ENCODE measurements at regions not wholly inside any gene's neighbourhood (a gene's known extent, or its start where the extent isn't known, plus 50 kb on each side); places are given as distances from the start of the nearest gene placed in this dataset.

DNA sequence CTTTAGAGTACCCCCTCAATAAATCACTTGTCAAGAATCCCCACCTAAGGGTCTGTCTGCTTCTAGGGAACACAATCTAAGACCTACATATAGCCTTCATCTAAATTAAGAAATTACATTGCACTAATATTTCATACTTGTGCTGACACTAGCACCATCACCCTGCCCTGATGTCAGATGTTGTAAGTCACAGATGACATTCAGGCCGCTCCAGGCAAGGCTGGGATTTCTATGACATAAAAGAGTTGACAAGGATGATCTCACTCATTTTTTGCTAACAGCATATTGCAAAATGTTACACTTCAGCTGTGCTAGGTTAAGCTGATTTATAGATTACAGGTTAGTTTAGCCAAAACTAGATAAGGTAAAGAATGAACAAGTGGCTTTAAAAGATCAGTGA, 372.5 kb upstream of the GRIA1 start:
- no peak for DNase-seq

DNA sequence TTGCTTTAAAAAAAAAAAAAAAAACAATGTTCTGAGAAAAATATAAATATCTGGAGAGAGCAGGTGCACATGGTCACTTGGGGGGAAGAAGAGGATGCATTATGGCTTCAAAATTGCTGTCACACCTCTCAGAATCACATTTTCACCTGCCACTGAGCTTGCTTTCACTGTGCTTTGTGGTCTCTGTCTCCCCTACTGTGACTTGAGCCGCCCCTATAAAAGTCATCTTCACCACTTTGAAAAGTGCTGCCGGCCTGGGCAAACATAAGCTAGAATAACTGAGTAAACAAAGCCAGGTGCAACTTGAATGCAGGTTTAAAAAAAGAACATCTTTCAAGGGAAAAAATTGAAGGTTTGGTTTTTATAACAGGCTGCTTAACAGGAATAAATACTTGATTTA, 368.1 kb upstream of the GRIA1 start:
- DNase-seq: peak; percentile 9

GRCh38 chr5:153130296-153130695, 360.2 kb upstream of the GRIA1 start:
- DNase-seq: no peak

DNA sequence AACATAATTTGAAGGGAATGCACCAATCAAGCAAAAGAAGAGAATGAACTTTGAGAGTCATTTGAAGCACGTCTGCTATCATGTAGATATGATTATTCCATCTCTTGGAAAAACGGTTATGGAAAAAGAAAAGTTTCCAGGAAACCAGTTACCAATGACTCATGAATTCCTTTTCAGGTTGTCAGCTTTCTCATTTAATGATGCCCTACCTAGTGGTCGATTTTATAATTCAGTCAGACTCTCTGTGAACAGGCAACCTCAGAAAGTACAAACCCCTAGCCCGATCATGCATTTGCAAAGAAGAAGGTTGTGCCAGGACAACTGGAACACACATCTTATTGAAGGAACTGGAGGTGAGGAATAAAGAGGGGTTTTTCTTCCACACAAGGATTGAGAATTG, 355.1 kb upstream of the GRIA1 start:
- DNase-seq: no peak

DNA sequence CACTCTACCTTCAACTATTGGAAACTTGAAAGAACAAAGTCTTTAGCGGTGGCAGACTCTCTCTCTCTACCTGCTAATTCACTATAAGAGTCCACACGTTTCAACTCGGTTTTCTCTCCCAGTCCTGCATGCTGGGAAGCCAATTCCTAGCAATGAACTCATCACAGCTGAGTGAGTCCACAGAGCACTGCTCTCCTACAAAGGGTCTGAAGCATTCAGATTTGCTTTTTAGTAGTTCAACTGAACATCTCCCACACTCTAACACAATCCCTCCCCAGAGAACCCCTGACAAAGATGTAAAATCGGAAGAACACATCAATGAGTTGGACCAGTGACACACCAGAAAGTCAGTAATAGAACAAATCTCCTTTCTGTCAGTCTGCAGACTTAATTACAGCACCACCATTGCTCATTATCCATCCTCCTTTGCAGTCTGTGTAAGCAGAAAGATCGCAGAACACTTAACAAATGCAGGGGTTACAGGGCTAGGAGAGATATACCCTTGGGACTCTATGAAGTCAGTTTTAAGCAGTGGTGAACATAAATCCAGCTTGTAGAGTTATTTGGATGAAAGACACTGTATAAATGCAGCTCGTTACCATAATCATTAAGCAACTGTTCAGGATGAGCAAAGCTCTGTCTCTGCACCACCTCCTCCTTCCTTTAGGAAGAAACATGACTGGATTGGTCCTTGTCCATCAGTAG, 353.4 kb upstream of the GRIA1 start:
- DNase-seq: no peak

DNA sequence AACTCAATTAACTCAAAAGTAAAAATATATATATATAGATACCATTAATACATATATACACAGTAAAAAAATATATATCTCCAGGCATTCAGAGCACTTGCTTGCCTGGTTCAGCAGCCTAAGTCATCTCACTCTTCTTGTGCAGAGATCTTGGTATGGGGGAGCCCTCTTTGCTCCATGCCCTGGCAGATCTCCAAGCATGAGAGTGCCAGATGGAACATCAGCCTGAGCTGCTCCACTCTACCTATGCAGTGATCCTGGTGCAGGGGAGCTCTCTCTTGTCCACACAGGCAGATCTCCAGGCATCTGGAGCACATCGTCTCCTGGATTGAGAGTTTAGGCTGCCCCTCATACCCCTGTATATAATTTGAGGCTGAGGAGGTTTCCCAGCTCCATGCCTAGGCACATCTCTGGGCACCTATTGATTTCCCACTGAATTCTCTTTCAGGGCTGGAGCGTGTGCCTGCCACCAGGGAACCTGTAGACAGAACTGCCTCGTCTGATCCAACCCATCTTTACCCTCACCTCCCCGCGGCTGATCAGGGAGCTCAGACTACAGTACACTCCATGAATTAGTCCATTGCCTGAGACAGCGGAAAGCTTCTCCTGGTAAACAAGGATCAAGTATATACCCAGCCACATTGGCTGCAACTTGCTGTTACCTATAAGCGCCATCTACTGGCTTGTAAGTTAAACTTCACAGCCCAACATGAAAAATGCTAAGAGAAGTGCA, 342.4 kb upstream of the GRIA1 start:
- DNase-seq: peak; percentile 30

DNA sequence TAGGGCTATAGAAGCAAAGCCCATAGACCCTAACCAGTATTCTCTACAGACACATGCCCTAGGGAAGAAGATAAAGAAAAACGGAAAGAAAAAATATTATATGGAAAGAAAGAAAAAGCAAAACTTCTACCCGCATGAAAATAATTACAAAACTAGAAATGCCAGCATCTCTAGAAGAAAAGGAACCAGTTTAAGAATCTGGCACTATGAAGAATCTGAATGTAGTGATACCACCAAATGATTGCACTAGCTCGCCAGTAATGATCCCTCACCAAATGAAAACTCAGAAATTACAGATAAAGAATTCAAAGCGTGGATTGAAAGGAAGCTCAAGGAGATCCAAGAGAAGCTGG, 341.9 kb upstream of the GRIA1 start:
- no peak for DNase-seq

DNA sequence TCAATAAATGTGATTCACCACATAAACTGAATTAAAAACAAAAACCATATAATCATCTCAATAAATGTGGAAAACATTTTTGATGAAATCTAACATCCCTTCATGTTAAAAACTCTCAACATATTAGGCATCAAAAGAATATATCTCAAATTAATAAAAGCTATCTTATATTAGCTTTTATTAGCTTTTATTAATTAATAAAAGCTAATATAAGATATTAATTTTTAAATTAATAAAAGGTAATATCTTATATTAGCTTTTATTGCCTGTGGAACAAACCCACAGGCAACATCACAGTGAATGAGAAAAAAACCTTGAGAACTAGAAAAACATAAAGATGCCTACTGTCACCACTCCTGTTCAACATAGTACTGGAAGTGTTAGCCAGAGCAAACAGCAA, 338.9 kb upstream of the GRIA1 start:
- no peak for DNase-seq

DNA sequence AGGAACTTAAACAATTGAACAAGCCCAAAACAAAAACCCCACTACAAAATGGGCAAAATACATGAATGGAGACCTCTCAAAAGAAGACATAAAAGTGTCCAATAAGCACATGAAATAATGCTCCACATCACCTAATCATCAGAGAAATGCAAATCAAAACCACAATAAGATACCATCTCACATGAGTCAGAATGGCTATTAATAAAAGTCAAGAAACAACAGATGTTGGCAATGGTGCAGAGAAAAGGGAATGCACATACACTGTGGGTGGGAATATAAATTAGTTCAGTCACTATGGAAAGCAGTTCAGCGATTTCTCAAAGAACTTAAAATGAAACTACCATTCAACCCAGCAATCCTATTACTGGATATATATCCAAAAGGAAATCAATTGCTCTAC, 337.4 kb upstream of the GRIA1 start:
- no peak for DNase-seq

GRCh38 chr5:153157156-153157555, 333.3 kb upstream of the GRIA1 start:
- DNase-seq: no peak

DNA sequence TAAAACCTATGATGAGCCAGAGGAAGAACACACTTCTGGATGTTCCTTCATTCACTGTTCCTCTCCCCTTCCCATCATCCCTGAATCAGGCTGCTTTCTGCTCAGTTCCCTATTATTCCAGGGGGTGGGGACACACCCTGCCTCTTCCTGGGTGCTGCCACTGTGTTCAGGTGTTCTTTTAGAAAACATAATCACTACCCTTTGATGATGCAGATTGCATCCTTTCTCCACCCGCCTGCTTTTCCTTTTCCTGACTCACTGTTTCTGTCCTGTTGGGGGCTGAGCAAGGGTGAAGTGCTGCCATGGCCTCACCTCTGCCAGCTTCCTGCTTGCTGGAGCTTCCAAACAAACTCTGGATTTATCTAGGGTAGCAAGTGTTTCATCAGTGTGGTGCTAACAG, 331.9 kb upstream of the GRIA1 start:
- no peak for DNase-seq

GRCh38 chr5:153159616-153160015, 330.9 kb upstream of the GRIA1 start:
- DNase-seq: no peak

GRCh38 chr5:153168241-153168640, 322.2 kb upstream of the GRIA1 start:
- no peak for DNase-seq

GRCh38 chr5:153187503-153187902, 303.0 kb upstream of the GRIA1 start:
- no peak for DNase-seq

DNA sequence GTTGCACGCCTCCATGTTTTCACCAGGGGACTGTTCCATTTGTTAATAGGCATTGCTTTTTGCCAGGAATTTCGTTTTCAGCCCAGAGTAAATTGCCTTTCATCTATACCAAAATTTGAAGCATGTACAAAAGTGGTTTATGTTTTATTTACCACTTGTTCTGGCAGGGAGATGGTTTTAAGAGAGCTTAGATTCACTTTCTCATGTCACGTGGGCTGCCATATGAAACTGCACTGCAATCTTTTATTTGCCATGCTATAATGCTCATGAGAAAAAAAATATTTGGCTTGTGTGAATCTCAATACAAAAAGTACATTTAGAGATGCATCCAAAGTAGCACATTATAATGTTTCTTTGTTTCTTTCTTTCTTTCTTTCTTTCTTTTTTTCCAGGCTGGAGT, 284.1 kb upstream of the GRIA1 start:
- DNase-seq: no peak

DNA sequence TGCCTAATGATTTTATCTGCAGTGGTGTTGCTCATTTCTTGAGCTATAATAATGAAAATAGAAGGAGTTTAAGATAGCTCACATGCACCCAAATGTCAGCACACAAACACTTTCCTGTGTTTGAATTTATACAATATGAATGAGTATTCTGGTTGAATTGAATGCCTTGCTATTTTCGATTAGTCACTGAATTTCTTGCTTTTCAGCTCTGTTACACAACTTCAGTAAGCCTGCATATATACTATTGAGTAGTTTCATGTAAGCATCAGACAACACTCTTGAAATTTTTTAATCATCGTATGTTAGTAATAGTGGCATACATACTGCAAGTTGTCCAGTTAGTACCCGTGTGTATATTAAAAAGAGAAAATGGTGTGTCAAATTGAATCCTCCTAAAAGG, 281.5 kb upstream of the GRIA1 start:
- no peak for DNase-seq

DNA sequence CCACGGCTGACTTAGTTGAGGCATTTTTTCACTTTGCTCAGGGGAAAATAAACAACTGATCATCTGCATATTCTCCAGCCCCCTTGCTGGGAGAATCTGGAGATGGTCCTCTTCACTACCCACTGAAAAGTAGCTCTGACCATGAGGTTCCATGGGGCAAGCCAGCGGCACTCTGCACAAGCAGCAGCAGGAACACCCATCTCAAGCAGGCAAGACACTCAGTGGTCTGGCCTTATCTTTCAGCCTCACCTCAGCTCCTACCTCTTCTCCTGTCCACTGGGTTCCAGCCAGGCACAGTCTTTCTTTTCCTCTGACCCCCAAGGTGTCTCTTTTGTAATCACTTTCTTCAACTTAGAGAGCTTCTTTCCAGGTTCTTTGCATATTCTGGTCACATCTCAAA, 280.8 kb upstream of the GRIA1 start:
- no peak for DNase-seq

DNA sequence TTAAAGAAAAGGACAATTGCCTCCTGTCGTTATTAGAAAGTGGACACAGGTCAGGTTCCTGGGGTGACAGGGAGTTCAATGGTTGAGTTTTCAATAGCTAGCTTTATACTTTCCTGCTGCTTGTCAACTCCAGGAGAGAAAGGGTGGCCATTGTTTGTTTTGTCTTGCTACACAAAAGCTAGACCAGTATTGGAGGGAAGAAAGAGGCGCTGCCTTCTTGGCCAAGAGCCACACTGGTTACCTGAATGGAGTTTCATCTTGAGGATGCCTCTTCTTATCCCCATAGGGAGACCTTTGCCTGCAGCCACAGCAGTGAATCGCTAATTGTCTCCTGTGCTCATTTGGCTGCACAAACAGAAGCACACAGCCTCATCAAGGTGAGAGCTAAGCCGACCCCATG, 279.4 kb upstream of the GRIA1 start:
- DNase-seq: no peak

DNA sequence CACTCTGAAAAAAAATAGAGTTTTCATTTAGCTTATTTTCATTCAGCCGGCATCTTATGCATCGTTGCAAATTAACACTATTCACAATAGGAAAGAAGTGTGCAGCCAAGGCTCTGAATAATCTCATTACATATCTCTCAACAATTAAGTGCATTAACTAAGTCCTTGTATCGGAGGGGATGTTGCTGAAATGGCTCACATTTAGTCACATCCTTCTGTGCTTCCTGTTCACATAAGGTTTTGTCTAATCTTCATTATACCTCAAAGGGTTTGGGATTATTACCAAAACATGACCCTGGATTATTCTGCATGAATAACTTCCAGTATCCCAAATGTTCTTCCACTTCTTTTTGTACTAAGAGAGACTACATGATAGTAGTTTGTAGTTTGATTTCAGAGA, 278.0 kb upstream of the GRIA1 start:
- no peak for DNase-seq

GRCh38 chr5:153222936-153223335, 267.5 kb upstream of the GRIA1 start:
- DNase-seq: no peak

GRCh38 chr5:153223376-153223775, 267.1 kb upstream of the GRIA1 start:
- no peak for DNase-seq

DNA sequence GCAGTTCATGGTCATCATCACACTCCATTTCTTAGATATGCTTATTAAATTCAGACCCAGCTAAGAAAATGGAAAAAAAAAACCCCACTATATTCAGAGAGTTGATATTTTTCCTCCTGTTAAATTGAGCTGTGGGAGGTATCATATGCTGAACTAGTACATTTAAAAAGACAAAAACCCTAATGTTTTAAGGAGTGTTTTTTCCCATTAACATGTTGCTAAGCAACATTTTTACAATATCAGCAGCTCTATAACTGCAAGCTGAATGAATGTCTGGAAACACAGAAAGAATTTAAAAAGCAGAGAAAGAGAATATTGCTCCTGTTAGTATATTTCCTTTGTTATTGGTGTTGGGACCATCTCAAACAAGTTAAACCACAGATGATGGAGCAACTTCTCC, 265.8 kb upstream of the GRIA1 start:
- no peak for DNase-seq

DNA sequence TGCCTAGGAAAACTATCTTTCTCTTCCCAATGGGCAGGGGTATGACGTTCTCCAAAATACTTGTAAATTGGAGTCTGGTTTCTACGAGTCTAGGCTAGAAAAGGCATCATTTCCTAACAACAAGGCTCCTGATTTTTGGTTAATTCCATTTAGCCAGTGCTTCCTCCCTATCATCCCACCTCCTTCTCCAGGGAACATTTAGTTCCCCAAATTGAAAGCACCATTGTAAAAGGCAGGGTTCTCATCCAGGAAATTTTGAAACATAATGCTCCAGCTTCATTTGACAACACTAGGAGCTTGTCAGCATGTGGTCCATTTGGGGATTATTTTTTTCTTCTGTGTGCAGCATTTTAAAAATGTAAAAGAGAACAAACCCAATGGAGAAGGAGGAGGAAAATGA, 256.5 kb upstream of the GRIA1 start:
- no peak for DNase-seq

DNA sequence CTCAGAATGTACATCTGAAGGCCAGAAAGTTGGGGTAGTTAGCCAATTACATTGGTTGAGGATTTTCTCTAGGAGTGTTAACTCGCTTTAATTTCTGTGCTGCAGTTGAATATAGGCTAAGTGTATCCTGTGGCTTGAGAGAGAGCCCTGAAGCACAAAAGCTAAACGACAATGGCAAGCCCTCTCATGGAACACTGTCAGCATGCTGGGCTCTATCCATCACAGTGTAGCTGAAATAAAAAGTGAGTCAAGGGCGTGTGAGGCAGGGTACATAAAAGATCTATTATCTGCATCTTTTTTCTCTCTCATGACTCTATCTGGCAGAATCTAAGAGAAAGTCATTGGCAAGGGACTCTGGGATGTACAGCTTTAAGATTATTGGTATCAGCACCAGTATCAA, 254.2 kb upstream of the GRIA1 start:
- no peak for DNase-seq
